Fibroblast of skin of back (primary cell): ENCODE measurements at regions not wholly inside any gene's neighbourhood (a gene's known extent, or its start where the extent isn't known, plus 50 kb on each side); places are given as distances from the start of the nearest gene placed in this dataset.

Experiments used
- DNase-seq: peaks from one replicate; pipeline ENCODE4 v3.0.0-alpha.2; 2013

GRCh38 chr7:12518920-12519681 lies 51.4 kb upstream of the SCIN start:
- no peak for DNase-seq

- DNase-seq, result no peak
Measured at GRCh38 chr7:12519682-12520009, 50.9 kb upstream of the SCIN start.
